ENCODE measurements at regions not wholly inside any gene's neighbourhood (a gene's known extent, or its start where the extent isn't known, plus 50 kb on each side); places are given as distances from the start of the nearest gene placed in this dataset.

DNA sequence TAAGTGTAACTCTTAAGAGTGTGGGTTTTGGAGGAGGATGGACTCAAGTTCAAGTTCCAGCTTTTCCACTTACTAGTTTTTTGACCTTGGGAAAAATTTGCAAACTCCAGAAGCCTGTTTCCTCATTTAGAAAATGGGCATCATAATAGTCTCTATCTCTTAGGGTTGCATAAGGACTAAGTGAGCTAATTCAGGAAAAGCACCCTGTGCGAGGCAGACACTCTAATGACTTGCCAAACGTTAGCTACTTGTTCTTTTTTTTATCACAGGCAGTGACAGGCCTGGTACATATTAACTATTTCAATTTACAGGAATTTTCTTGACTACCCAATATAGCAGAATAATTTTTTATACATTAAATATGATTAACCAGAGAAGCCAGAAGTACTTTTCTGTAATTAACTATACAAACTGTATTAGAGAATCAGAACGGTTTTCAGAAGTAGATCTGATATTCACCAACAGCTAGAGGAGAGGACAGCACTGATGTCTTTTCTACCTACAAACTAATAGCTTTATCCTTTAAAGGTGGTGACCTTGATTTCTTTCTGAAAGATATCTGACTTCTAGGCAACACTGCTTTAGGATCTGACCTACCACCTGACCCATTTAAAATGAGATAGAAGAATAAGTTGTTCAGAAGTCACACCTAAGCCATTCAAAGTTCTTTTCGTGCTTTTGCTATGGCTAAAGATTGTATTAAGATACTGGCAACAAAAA is 139.6 kb upstream of the HAND2 start:
- TF ChIP-seq EZH2 (IDR thresholded peaks at IDR 0.05) (no peak), POLR2A (IDR thresholded peaks at IDR 0.05; ENCODE audit: borderline replicate concordance, extremely low read depth, insufficient read depth, insufficient read length) (no peak), POLR2AphosphoS5 (IDR thresholded peaks at IDR 0.05; ENCODE audit: low read depth, low read length) (no peak)
- TF ChIP-seq, protein P1, sequence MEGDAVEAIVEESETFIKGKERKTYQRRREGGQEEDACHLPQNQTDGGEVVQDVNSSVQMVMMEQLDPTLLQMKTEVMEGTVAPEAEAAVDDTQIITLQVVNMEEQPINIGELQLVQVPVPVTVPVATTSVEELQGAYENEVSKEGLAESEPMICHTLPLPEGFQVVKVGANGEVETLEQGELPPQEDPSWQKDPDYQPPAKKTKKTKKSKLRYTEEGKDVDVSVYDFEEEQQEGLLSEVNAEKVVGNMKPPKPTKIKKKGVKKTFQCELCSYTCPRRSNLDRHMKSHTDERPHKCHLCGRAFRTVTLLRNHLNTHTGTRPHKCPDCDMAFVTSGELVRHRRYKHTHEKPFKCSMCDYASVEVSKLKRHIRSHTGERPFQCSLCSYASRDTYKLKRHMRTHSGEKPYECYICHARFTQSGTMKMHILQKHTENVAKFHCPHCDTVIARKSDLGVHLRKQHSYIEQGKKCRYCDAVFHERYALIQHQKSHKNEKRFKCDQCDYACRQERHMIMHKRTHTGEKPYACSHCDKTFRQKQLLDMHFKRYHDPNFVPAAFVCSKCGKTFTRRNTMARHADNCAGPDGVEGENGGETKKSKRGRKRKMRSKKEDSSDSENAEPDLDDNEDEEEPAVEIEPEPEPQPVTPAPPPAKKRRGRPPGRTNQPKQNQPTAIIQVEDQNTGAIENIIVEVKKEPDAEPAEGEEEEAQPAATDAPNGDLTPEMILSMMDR (IDR thresholded peaks at IDR 0.05 in 2 of 3, conservative IDR thresholded peaks at IDR 0.05 in 1 of 3; ENCODE audit: borderline replicate concordance in 1 of 3, insufficient read depth in 1 of 3, low read depth in 2 of 3, low read length in 2 of 3), result no peak
